ENCODE measurements at regions not wholly inside any gene's neighbourhood (a gene's known extent, or its start where the extent isn't known, plus 50 kb on each side); places are given as distances from the start of the nearest gene placed in this dataset.

- no peak for FAIRE-seq
- DNase-seq (ENCODE audit: insufficient read length, low spot score), result no peak
- TF ChIP-seq PAX5 (IDR thresholded peaks at IDR 0.05; ENCODE audit: insufficient read depth, low read length, severe bottlenecking), result no peak
- TF ChIP-seq POU2F2 (IDR thresholded peaks at IDR 0.05; ENCODE audit: low read depth, low read length), result no peak
Observed at GRCh38 chr6:66961191-66961590, 1254.2 kb upstream of the EYS start.

GRCh38 chr6:66949191-66949661 lies 1242.2 kb upstream of the EYS start:
- TF ChIP-seq POU2F2 (IDR thresholded peaks at IDR 0.05; ENCODE audit: low read depth, low read length) (no peak), SPI1 (IDR thresholded peaks at IDR 0.05; ENCODE audit: low read depth, low read length) (no peak), POLR2A (IDR thresholded peaks at IDR 0.05; ENCODE audit: low read depth, low read length) (no peak), PAX5 (IDR thresholded peaks at IDR 0.05; ENCODE audit: insufficient read depth, low read length, severe bottlenecking) (no peak), POLR2AphosphoS5 (IDR thresholded peaks at IDR 0.05; ENCODE audit: low read depth, low read length) (no peak), TAF1 (IDR thresholded peaks at IDR 0.05; ENCODE audit: low read depth, low read length) (no peak)
- DNase-seq (ENCODE audit: insufficient read length, low spot score) (no peak), FAIRE-seq (no peak)

GRCh38 chr6:66948106-66948505 lies 1241.1 kb upstream of the EYS start:
- FAIRE-seq, result no peak
- TF ChIP-seq POLR2AphosphoS5 (IDR thresholded peaks at IDR 0.05; ENCODE audit: low read depth, low read length) (no peak), SPI1 (IDR thresholded peaks at IDR 0.05; ENCODE audit: low read depth, low read length) (no peak), TAF1 (IDR thresholded peaks at IDR 0.05; ENCODE audit: low read depth, low read length) (no peak), POU2F2 (IDR thresholded peaks at IDR 0.05; ENCODE audit: low read depth, low read length) (no peak), PAX5 (IDR thresholded peaks at IDR 0.05; ENCODE audit: insufficient read depth, low read length, severe bottlenecking) (no peak), POLR2A (IDR thresholded peaks at IDR 0.05; ENCODE audit: low read depth, low read length) (no peak)
- DNase-seq (ENCODE audit: insufficient read length, low spot score), result no peak

- no peak for DNase-seq (ENCODE audit: insufficient read length, low spot score)
- FAIRE-seq, result no peak
- TF ChIP-seq POU2F2 (IDR thresholded peaks at IDR 0.05; ENCODE audit: low read depth, low read length) (no peak), POLR2A (IDR thresholded peaks at IDR 0.05; ENCODE audit: low read depth, low read length) (no peak), TAF1 (IDR thresholded peaks at IDR 0.05; ENCODE audit: low read depth, low read length) (no peak), POLR2AphosphoS5 (IDR thresholded peaks at IDR 0.05; ENCODE audit: low read depth, low read length) (no peak), SPI1 (IDR thresholded peaks at IDR 0.05; ENCODE audit: low read depth, low read length) (no peak), PAX5 (IDR thresholded peaks at IDR 0.05; ENCODE audit: insufficient read depth, low read length, severe bottlenecking) (no peak)
Observed at GRCh38 chr6:66940003-66940402, 1233.0 kb upstream of the EYS start.

GRCh38 chr6:66937180-66937579 lies 1230.2 kb upstream of the EYS start:
- no peak for DNase-seq (ENCODE audit: insufficient read length, low spot score)
- no peak for FAIRE-seq
- TF ChIP-seq TAF1 (IDR thresholded peaks at IDR 0.05; ENCODE audit: low read depth, low read length) (no peak), POLR2A (IDR thresholded peaks at IDR 0.05; ENCODE audit: low read depth, low read length) (no peak)

- FAIRE-seq (no peak), DNase-seq (ENCODE audit: insufficient read length, low spot score) (no peak)
- TF ChIP-seq POLR2A (IDR thresholded peaks at IDR 0.05; ENCODE audit: low read depth, low read length) (no peak), TAF1 (IDR thresholded peaks at IDR 0.05; ENCODE audit: low read depth, low read length) (no peak), PAX5 (IDR thresholded peaks at IDR 0.05; ENCODE audit: insufficient read depth, low read length, severe bottlenecking) (no peak), POU2F2 (IDR thresholded peaks at IDR 0.05; ENCODE audit: low read depth, low read length) (no peak), SPI1 (IDR thresholded peaks at IDR 0.05; ENCODE audit: low read depth, low read length) (no peak), POLR2AphosphoS5 (IDR thresholded peaks at IDR 0.05; ENCODE audit: low read depth, low read length) (no peak)
Observed at GRCh38 chr6:66935612-66936011, 1228.6 kb upstream of the EYS start.

- no peak for DNase-seq (ENCODE audit: insufficient read length, low spot score)
- FAIRE-seq, result no peak
- TF ChIP-seq PAX5 (IDR thresholded peaks at IDR 0.05; ENCODE audit: insufficient read depth, low read length, severe bottlenecking), result no peak
- TF ChIP-seq TAF1 (IDR thresholded peaks at IDR 0.05; ENCODE audit: low read depth, low read length), result no peak
- no peak for TF ChIP-seq POLR2A (IDR thresholded peaks at IDR 0.05; ENCODE audit: low read depth, low read length)
- no peak for TF ChIP-seq POLR2AphosphoS5 (IDR thresholded peaks at IDR 0.05; ENCODE audit: low read depth, low read length)
- no peak for TF ChIP-seq POU2F2 (IDR thresholded peaks at IDR 0.05; ENCODE audit: low read depth, low read length)
- no peak for TF ChIP-seq SPI1 (IDR thresholded peaks at IDR 0.05; ENCODE audit: low read depth, low read length)
Observed at GRCh38 chr6:66931787-66932186, 1224.8 kb upstream of the EYS start.

GRCh38 chr6:66930559-66931290 lies 1223.7 kb upstream of the EYS start:
- TF ChIP-seq POLR2A (IDR thresholded peaks at IDR 0.05; ENCODE audit: low read depth, low read length), result no peak
- no peak for TF ChIP-seq POLR2AphosphoS5 (IDR thresholded peaks at IDR 0.05; ENCODE audit: low read depth, low read length)
- TF ChIP-seq TAF1 (IDR thresholded peaks at IDR 0.05; ENCODE audit: low read depth, low read length), result no peak
- no peak for TF ChIP-seq SPI1 (IDR thresholded peaks at IDR 0.05; ENCODE audit: low read depth, low read length)
- TF ChIP-seq PAX5 (IDR thresholded peaks at IDR 0.05; ENCODE audit: insufficient read depth, low read length, severe bottlenecking), result no peak
- TF ChIP-seq POU2F2 (IDR thresholded peaks at IDR 0.05; ENCODE audit: low read depth, low read length), result no peak
- no peak for FAIRE-seq
- no peak for DNase-seq (ENCODE audit: insufficient read length, low spot score)

- no peak for DNase-seq (ENCODE audit: insufficient read length, low spot score)
- TF ChIP-seq POLR2AphosphoS5 (IDR thresholded peaks at IDR 0.05; ENCODE audit: low read depth, low read length) (no peak), PAX5 (IDR thresholded peaks at IDR 0.05; ENCODE audit: insufficient read depth, low read length, severe bottlenecking) (no peak), POU2F2 (IDR thresholded peaks at IDR 0.05; ENCODE audit: low read depth, low read length) (no peak), TAF1 (IDR thresholded peaks at IDR 0.05; ENCODE audit: low read depth, low read length) (no peak), POLR2A (IDR thresholded peaks at IDR 0.05; ENCODE audit: low read depth, low read length) (no peak), SPI1 (IDR thresholded peaks at IDR 0.05; ENCODE audit: low read depth, low read length) (no peak)
- no peak for FAIRE-seq
Observed at GRCh38 chr6:66926060-66926459, 1219.0 kb upstream of the EYS start.

- TF ChIP-seq POLR2A (IDR thresholded peaks at IDR 0.05; ENCODE audit: low read depth, low read length), result no peak
- no peak for TF ChIP-seq POU2F2 (IDR thresholded peaks at IDR 0.05; ENCODE audit: low read depth, low read length)
- TF ChIP-seq POLR2AphosphoS5 (IDR thresholded peaks at IDR 0.05; ENCODE audit: low read depth, low read length), result no peak
- TF ChIP-seq TAF1 (IDR thresholded peaks at IDR 0.05; ENCODE audit: low read depth, low read length), result no peak
- no peak for TF ChIP-seq PAX5 (IDR thresholded peaks at IDR 0.05; ENCODE audit: insufficient read depth, low read length, severe bottlenecking)
- TF ChIP-seq SPI1 (IDR thresholded peaks at IDR 0.05; ENCODE audit: low read depth, low read length), result no peak
- DNase-seq (ENCODE audit: insufficient read length, low spot score) (no peak), FAIRE-seq (no peak)
Observed at GRCh38 chr6:66913657-66914056, 1206.6 kb upstream of the EYS start.

Measured in GM12891 (cell line).